IMR-90 (cell line): ENCODE measurements at regions not wholly inside any gene's neighbourhood (a gene's known extent, or its start where the extent isn't known, plus 50 kb on each side); places are given as distances from the start of the nearest gene placed in this dataset.

Experiments used
- ATAC-seq: fragments of 200-7000 bp; cut with Tn5 transposase; 2 replicates; pipeline ENCODE4 v1.9.1; 2020; ENCODE audit warnings: low read depth, mild to moderate bottlenecking, moderate library complexity
- BruUV-seq: library from RNA; stranded (reverse); fragments of 400-500 nt; replicated peaks from 2 replicates; lab custom pipeline; 2021; lab: Mats Ljungman, UMichigan
- CTCF ChIA-PET: fragments of 300-600 bp; formaldehyde crosslinking; extraction: SDS; loops from one replicate; lab custom pipeline; 2021; ENCODE audit warnings: antibody characterized with exemption; lab: Yijun Ruan, JAX
- POLR2A ChIA-PET: fragments of 300-600 bp; sonication (Branson Sonifier 250); formaldehyde crosslinking; loops from one replicate; lab custom pipeline; 2022; ENCODE audit warnings: antibody characterized with exemption; ENCODE audit not compliant: unreplicated experiment; lab: Charles Lee
- DNase-seq: peaks from one replicate; pipeline ENCODE4 v3.0.0; 2013
- H2AFZ ChIP-seq: replicated peaks from 2 replicates; pipeline ENCODE3; 2013; ENCODE audit warnings: low read length, mild to moderate bottlenecking; ENCODE audit not compliant: poor library complexity
- H2AK5ac ChIP-seq: 2 replicates; pipeline ENCODE4 v1.6.1; 2013; ENCODE audit warnings: low read depth, low read length, inconsistent platforms
- H2AK9ac ChIP-seq: replicated peaks from 2 replicates; pipeline ENCODE3; 2013; ENCODE audit warnings: mild to moderate bottlenecking, low read depth, low read length, moderate library complexity; ENCODE audit not compliant: poor library complexity
- H2BK120ac ChIP-seq: 2 replicates; pipeline ENCODE4 v1.6.1; 2013; ENCODE audit warnings: low read depth, low read length, inconsistent platforms
- H2BK15ac ChIP-seq: 3 replicates; pipeline ENCODE4 v1.6.1; 2013; ENCODE audit warnings: low read depth, low read length, inconsistent platforms
- H2BK20ac ChIP-seq: 2 replicates; pipeline ENCODE4 v1.6.1; 2013; ENCODE audit warnings: low read depth, mild to moderate bottlenecking, inconsistent platforms, low read length, moderate library complexity
- H2BK5ac ChIP-seq: 2 replicates; pipeline ENCODE4 v1.6.1; 2013; ENCODE audit warnings: mild to moderate bottlenecking, low read depth, low read length, inconsistent platforms; ENCODE audit not compliant: poor library complexity, severe bottlenecking
- H3K14ac ChIP-seq: replicated peaks from 2 replicates; pipeline ENCODE4 v1.6.1; 2013; ENCODE audit warnings: low read depth, low read length, inconsistent platforms
- H3K18ac ChIP-seq: 2 replicates; pipeline ENCODE4 v1.6.1; 2013; ENCODE audit warnings: low read depth, low read length, control low read depth
- H3K23ac ChIP-seq: 2 replicates; pipeline ENCODE4 v1.6.1; 2013; ENCODE audit warnings: low read depth, low read length, inconsistent platforms
- H3K27ac ChIP-seq: 2 replicates; pipeline ENCODE4 v1.5.1; 2013; ENCODE audit warnings: mild to moderate bottlenecking, control low read depth, low read length; ENCODE audit not compliant: insufficient read depth
- H3K27me3 ChIP-seq: 2 replicates; pipeline ENCODE4 v1.6.1; 2013; ENCODE audit warnings: low read length; ENCODE audit not compliant: control insufficient read depth, insufficient read depth
- H3K36me3 ChIP-seq: 2 replicates; pipeline ENCODE4 v1.6.1; 2013; ENCODE audit warnings: low read length, mixed read lengths; ENCODE audit not compliant: control insufficient read depth, insufficient read depth
- H3K4ac ChIP-seq: 2 replicates; pipeline ENCODE4 v1.6.1; 2013; ENCODE audit warnings: low read depth, low read length, inconsistent platforms
- H3K4me1 ChIP-seq: 2 replicates; pipeline ENCODE4 v1.6.1; 2013; ENCODE audit warnings: low read length, mixed read lengths; ENCODE audit not compliant: control insufficient read depth, insufficient read depth
- H3K4me2 ChIP-seq: 2 replicates; pipeline ENCODE4 v1.6.1; 2013; ENCODE audit warnings: low read depth, mild to moderate bottlenecking, control low read depth, low read length, moderate library complexity
- H3K4me3 ChIP-seq: 2 replicates; pipeline ENCODE4 v1.5.1; 2013; ENCODE audit warnings: low read depth, mild to moderate bottlenecking, control low read depth, low read length, moderate library complexity; ENCODE audit not compliant: insufficient read depth
- H3K56ac ChIP-seq: 2 replicates; pipeline ENCODE4 v1.6.1; 2013; ENCODE audit warnings: low read length, inconsistent platforms; ENCODE audit not compliant: insufficient read depth; ENCODE audit errors: extremely low read depth
- H3K79me1 ChIP-seq, 2 experiments: 2 replicates each; pipeline ENCODE4 v1.6.1; 2013; ENCODE audit warnings: low read length in 2 of 2, inconsistent platforms in 1 of 2, low read depth in 1 of 2
- H3K9ac ChIP-seq: 2 replicates; pipeline ENCODE4 v1.6.1; 2013; ENCODE audit warnings: low read depth, low read length, control low read depth
- H3K9me1 ChIP-seq: 2 replicates; pipeline ENCODE4 v1.6.1; 2013; ENCODE audit warnings: low read length, inconsistent platforms; ENCODE audit not compliant: insufficient read depth
- H3K9me3 ChIP-seq: 2 replicates; pipeline ENCODE4 v1.6.1; 2013; ENCODE audit warnings: low read length; ENCODE audit not compliant: control insufficient read depth, insufficient read depth
- H4K20me1 ChIP-seq: 2 replicates; pipeline ENCODE4 v1.6.1; 2013; ENCODE audit warnings: low read length, inconsistent platforms; ENCODE audit not compliant: insufficient read depth
- H4K5ac ChIP-seq: 2 replicates; pipeline ENCODE4 v1.6.1; 2013; ENCODE audit warnings: mild to moderate bottlenecking, low read depth, low read length, control low read depth
- H4K8ac ChIP-seq, 2 experiments: 2 replicates each; pipeline ENCODE4 v1.6.1; 2013; ENCODE audit warnings: low read depth in 2 of 2, low read length in 2 of 2, control low read depth in 1 of 2, inconsistent platforms in 1 of 2
- H4K91ac ChIP-seq: 2 replicates; pipeline ENCODE4 v1.6.1; 2013; ENCODE audit warnings: low read depth, low read length, inconsistent platforms; ENCODE audit not compliant: insufficient read depth
- RAD21 ChIP-seq: IDR thresholded peaks from 2 replicates; pipeline ENCODE4 v1.6.1; 2012; ENCODE audit warnings: low read length, improper control_type of control experiment
- WGBS, 2 experiments: methylation state at CpG; one replicate each; pipeline versions ENCODE4 v1.1.5 to v1.1.7; 2013; ENCODE audit warnings: missing lambda C conversion rate in 2 of 2; ENCODE audit not compliant: insufficient read length in 1 of 2; ENCODE audit errors: extremely low coverage in 2 of 2; 5-methylcytosine and 5-hydroxymethylcytosine counted together
- dilution Hi-C: fragments of 300-500 bp; cut with HindIII; formaldehyde crosslinking; loops from one replicate; pipeline ENCODE4 v1.14.3; 2018; ENCODE audit warnings: low sequenced_read_pairs; ENCODE audit not compliant: unreplicated experiment
- in situ Hi-C: fragments of 300-500 bp; cut with MboI; formaldehyde crosslinking; loops from 3 replicates; pipeline ENCODE4 v1.14.3; 2019; ENCODE audit warnings: low sequenced_read_pairs, inconsistent platforms, mixed read lengths
- intact Hi-C: fragments of 100-400 bp; cut with micrococcal nuclease; formaldehyde crosslinking; loops from 2 replicates; pipeline ENCODE4 v1.10.0; 2022

DNA sequence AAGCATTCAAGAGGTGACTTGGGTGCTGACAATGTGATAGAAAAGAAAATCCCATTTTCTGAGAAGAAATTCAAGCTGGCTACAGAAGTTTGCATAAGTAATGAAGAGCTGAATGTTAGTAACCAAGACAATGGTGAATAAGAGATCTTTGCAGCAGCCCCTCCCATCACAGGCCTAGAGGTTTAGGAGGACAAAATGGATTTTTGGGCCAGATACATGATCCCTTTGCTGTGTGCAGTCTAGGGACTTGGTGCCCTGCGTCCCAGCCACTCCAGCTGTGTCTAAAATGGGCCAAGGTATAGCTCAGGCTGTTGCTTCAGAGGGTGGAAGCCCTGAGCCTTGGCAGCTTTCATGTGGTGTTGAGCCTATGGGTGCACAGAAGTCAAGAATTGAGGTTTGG is 107.0 kb upstream of the EPHA5 start:
- Histone ChIP-seq H2BK120ac (no peak overlapping the region), H2BK15ac (no peak overlapping the region), H2AK9ac (no peak overlapping the region), H2BK20ac (no peak overlapping the region), H2AFZ (no peak overlapping the region), H3K56ac (no peak overlapping the region), H3K18ac (no peak overlapping the region), H4K91ac (no peak overlapping the region), H3K9ac (no peak overlapping the region), H4K5ac (no peak overlapping the region), H3K36me3 (no peaks in the 10 kb centered on the region), H3K4me2 (no peak overlapping the region), H3K9me1 (no peaks in the 10 kb centered on the region), H3K27ac (no peak overlapping the region), H2AK5ac (no peak overlapping the region), H4K8ac (no peak overlapping the region), H3K27me3 (no peaks in the 10 kb centered on the region), H3K4ac (no peak overlapping the region), H3K23ac (no peak overlapping the region), H3K4me1 (no peaks in the 10 kb centered on the region), H3K9me3 (peaks cover 18% of the 10 kb centered on the region), H4K20me1 (no peaks in the 10 kb centered on the region), H3K79me1 (no peaks in the 10 kb centered on the region), H3K14ac (no peak overlapping the region), H3K4me3 (no peak overlapping the region), H2BK5ac (no peak overlapping the region)
- DNase-seq (no peak), ATAC-seq (no peak)
- in situ Hi-C loops (no loop called here), dilution Hi-C loops (no loop called here), intact Hi-C loops (no loop called here)
- POLR2A ChIA-PET, result no interaction called here
- BruUV-seq, result no TSS peak
- TF ChIP-seq RAD21, result no peak
- CTCF ChIA-PET, result no interaction called here
- 40% methylated on average over 1 of the region's 1 CpG; no CpG with 5 or more reads in 1 of the 2 experiments for WGBS, 2 experiments
